ENCODE measurements at regions not wholly inside any gene's neighbourhood (a gene's known extent, or its start where the extent isn't known, plus 50 kb on each side); places are given as distances from the start of the nearest gene placed in this dataset.

DNA sequence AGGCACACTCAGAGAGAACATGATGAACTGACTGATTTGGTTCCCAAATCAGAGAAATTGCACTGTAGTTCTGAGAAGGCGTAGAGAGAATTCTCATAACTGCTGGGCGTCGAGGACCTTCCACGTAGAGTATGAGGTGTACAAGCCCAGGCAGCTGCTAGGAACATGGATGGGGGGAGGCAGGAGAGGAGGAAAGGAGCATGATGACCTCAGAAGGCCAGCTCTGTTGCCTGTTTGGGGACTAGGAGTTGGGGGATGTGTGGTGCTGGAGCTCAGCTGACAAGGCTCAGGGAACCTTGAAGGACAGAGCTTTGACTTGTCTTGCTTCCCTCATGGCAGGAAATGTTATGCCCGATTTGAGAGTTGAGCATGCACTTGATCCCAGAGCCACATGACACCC lies 485.4 kb downstream of the IRX1 start:
- ChIA-PET CTCF (ENCODE audit: unreplicated experiment) (no interaction called here), POLR2A (no interaction called here)

DNA sequence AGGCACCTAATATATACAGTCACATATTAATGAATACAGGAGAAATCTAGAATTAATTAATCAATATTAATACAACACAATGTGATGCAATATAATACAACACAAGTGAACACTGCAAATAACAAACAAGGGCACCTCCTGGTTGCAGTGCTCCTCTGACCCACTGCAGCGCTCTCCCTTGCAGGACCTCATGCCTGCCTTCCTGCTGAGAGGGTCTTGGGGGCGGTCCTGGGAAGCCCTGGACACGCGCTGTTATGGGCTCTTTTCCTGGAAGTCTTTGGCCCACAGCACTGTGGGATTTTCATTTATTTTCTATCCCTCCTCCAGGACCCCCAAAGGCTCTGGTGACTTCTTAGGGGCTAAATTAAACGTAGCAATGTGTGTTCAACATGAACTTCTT lies 485.8 kb downstream of the IRX1 start:
- Histone ChIP-seq H2AFZ (ENCODE audit: low read length) (no peak overlapping the region), H3K4me1 (ENCODE audit: insufficient read depth, low read length, poor library complexity, severe bottlenecking) (no peaks in the 10 kb centered on the region), H3K36me3 (ENCODE audit: insufficient read depth, low read length) (no peaks in the 10 kb centered on the region), H3K79me2 (ENCODE audit: insufficient read depth, low read depth, low read length) (no peaks in the 10 kb centered on the region), H3K4me2 (ENCODE audit: low read length) (no peak overlapping the region), H3K9me2 (ENCODE audit: insufficient read depth, low read length) (no peaks in the 10 kb centered on the region), H4K20me1 (ENCODE audit: insufficient read depth, low read length) (no peaks in the 10 kb centered on the region), H3K4me3 (ENCODE audit: low read depth, low read length, poor library complexity, severe bottlenecking) (no peak overlapping the region), H3K9me3 (ENCODE audit: low read length) (no peaks in the 10 kb centered on the region), H3K27ac (ENCODE audit: low read depth, low read length, poor library complexity, severe bottlenecking) (no peak overlapping the region)
- POLR2A ChIA-PET = no interaction called here
- no TSS peak for BruUV-seq (replicated peaks)
- CTCF ChIA-PET (ENCODE audit: unreplicated experiment) = no interaction called here
- TF ChIP-seq EZH2phosphoT487 (IDR thresholded peaks at IDR 0.05; ENCODE audit: borderline replicate concordance, low read depth, low read length) = no peak
- TF ChIP-seq, protein P1, sequence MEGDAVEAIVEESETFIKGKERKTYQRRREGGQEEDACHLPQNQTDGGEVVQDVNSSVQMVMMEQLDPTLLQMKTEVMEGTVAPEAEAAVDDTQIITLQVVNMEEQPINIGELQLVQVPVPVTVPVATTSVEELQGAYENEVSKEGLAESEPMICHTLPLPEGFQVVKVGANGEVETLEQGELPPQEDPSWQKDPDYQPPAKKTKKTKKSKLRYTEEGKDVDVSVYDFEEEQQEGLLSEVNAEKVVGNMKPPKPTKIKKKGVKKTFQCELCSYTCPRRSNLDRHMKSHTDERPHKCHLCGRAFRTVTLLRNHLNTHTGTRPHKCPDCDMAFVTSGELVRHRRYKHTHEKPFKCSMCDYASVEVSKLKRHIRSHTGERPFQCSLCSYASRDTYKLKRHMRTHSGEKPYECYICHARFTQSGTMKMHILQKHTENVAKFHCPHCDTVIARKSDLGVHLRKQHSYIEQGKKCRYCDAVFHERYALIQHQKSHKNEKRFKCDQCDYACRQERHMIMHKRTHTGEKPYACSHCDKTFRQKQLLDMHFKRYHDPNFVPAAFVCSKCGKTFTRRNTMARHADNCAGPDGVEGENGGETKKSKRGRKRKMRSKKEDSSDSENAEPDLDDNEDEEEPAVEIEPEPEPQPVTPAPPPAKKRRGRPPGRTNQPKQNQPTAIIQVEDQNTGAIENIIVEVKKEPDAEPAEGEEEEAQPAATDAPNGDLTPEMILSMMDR (conservative IDR thresholded peaks at IDR 0.05; ENCODE audit: low read length) = no peak
- intact Hi-C loops (cut with micrococcal nuclease; ENCODE audit: unreplicated experiment) = no loop called here
- no peak for DNase-seq (ENCODE audit: low spot score)

More for the DNA sequence above, 485.4 kb downstream of the IRX1 start:
- TF ChIP-seq, protein P1 (conservative IDR thresholded peaks at IDR 0.05; ENCODE audit: low read length) = no peak
- no peak for TF ChIP-seq EZH2phosphoT487 (IDR thresholded peaks at IDR 0.05; ENCODE audit: borderline replicate concordance, low read depth, low read length)
- Histone ChIP-seq H3K4me2 (ENCODE audit: low read length) (no peak overlapping the region), H3K9me3 (ENCODE audit: low read length) (no peaks in the 10 kb centered on the region), H4K20me1 (ENCODE audit: insufficient read depth, low read length) (no peaks in the 10 kb centered on the region), H3K4me3 (ENCODE audit: low read depth, low read length, poor library complexity, severe bottlenecking) (no peak overlapping the region), H2AFZ (ENCODE audit: low read length) (no peak overlapping the region), H3K9me2 (ENCODE audit: insufficient read depth, low read length) (no peaks in the 10 kb centered on the region), H3K36me3 (ENCODE audit: insufficient read depth, low read length) (no peaks in the 10 kb centered on the region), H3K79me2 (ENCODE audit: insufficient read depth, low read depth, low read length) (no peaks in the 10 kb centered on the region), H3K27ac (ENCODE audit: low read depth, low read length, poor library complexity, severe bottlenecking) (no peak overlapping the region), H3K4me1 (ENCODE audit: insufficient read depth, low read length, poor library complexity, severe bottlenecking) (no peaks in the 10 kb centered on the region)
- intact Hi-C loops (cut with micrococcal nuclease; ENCODE audit: unreplicated experiment) = no loop called here
- DNase-seq (ENCODE audit: low spot score) = no peak
- no TSS peak for BruUV-seq (replicated peaks)

DNA sequence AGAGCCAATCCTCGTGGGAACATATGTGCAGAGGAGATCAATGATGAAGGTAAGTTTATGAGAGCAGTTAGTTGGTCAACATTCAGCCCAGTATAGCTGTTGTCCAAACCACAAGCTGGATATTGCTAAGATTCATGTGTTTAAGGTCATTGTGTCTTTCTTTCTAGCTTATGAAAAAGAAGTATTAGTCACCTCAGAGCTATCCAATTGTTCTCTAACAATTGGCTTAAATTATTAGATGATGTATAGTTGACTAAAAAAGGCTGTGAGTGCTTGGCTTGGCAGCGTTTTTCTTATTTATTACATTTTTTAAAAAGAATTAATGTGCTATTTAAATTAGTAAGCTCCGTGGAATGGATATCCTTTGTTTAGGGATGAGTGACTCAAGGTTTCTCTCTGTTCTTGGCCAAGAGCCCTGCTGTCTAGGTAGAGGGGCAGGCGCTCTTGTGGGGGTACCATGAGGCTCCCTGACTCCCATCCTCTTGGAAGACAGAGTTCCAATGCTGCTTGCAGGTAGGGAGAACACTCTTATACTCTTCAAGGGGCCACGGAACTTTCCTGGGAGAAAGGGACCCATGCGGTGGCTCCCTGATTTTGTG lies 487.4 kb downstream of the IRX1 start:
- BruUV-seq (replicated peaks) = no TSS peak
- POLR2A ChIA-PET = no interaction called here
- intact Hi-C loops (cut with micrococcal nuclease; ENCODE audit: unreplicated experiment) = no loop called here

More for the DNA sequence above, 487.4 kb downstream of the IRX1 start:
- H3K4me2 ChIP-seq (ENCODE audit: low read length) = no peak overlapping the region
- H3K9me3 ChIP-seq (ENCODE audit: low read length) = no peaks in the 10 kb centered on the region
- no peaks in the 10 kb centered on the region for H3K79me2 ChIP-seq (ENCODE audit: insufficient read depth, low read depth, low read length)
- CTCF ChIA-PET (ENCODE audit: unreplicated experiment) = no interaction called here
- no peaks in the 10 kb centered on the region for H3K36me3 ChIP-seq (ENCODE audit: insufficient read depth, low read length)
- no peak for DNase-seq (ENCODE audit: low spot score)
- no peaks in the 10 kb centered on the region for H3K4me1 ChIP-seq (ENCODE audit: insufficient read depth, low read length, poor library complexity, severe bottlenecking)
- H3K4me3 ChIP-seq (ENCODE audit: low read depth, low read length, poor library complexity, severe bottlenecking) = no peak overlapping the region
- no peak overlapping the region for H2AFZ ChIP-seq (ENCODE audit: low read length)
- no peaks in the 10 kb centered on the region for H3K9me2 ChIP-seq (ENCODE audit: insufficient read depth, low read length)
- H4K20me1 ChIP-seq (ENCODE audit: insufficient read depth, low read length) = no peaks in the 10 kb centered on the region
- H3K27ac ChIP-seq (ENCODE audit: low read depth, low read length, poor library complexity, severe bottlenecking) = no peak overlapping the region
- TF ChIP-seq EZH2phosphoT487 (IDR thresholded peaks at IDR 0.05; ENCODE audit: borderline replicate concordance, low read depth, low read length) = no peak
- TF ChIP-seq, protein P1 (conservative IDR thresholded peaks at IDR 0.05; ENCODE audit: low read length) = no peak

Data from OCI-LY7 (cell line).